ENCODE measurements at regions not wholly inside any gene's neighbourhood (a gene's known extent, or its start where the extent isn't known, plus 50 kb on each side); places are given as distances from the start of the nearest gene placed in this dataset.

DNA sequence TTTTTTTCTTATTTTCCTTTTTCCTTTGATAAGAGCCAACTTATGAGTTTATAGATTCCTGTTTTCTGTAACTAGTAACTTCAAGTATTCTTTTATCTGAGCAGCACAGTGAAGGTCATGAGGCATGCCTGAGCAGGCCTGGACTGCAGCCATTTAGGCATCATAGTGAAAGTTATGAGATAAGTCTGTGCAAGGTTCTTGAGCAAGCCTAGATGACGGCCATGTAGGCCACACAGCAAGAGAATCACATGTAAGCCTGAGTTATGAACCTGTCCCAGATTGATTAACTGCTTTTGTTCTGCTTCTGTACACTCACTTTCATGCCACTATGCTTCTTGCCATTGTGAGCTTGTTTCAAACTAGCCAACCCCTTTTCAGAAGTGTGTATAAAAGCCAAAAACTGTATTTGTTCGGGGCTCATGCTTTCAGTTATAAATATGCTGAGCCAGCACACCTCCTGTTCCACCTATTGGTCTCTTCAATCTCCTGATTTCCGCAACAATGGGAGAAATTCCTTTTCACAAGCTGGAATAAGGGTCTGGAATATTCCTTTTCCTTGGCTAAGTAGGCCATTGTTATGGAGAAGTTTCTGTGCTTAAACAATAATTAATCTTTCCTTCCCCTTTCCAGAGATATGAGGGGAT, 745.7 kb downstream of the FAM181B start:
- no peak overlapping the region for H2AFZ ChIP-seq (ENCODE audit: low read length)
- H2AK5ac ChIP-seq (ENCODE audit: insufficient read length, low read length) = no peak overlapping the region
- peaks cover 10 to 26% (median 19%) of the 10 kb centered on the region in 3 experiments for H3K36me3 Mint-ChIP-seq (ENCODE audit: insufficient read depth in 1 of 3, low read depth in 3 of 3)
- H3K9ac ChIP-seq (ENCODE audit: extremely low read depth, insufficient read length, low read length) = no peak overlapping the region
- H2BK20ac ChIP-seq (ENCODE audit: low read depth, low read length, poor library complexity, severe bottlenecking) = no peak overlapping the region
- H4K8ac ChIP-seq (replicated peaks; ENCODE audit: insufficient read length, low read depth, low read length) = no peak overlapping the region
- TF ChIP-seq, protein P1, sequence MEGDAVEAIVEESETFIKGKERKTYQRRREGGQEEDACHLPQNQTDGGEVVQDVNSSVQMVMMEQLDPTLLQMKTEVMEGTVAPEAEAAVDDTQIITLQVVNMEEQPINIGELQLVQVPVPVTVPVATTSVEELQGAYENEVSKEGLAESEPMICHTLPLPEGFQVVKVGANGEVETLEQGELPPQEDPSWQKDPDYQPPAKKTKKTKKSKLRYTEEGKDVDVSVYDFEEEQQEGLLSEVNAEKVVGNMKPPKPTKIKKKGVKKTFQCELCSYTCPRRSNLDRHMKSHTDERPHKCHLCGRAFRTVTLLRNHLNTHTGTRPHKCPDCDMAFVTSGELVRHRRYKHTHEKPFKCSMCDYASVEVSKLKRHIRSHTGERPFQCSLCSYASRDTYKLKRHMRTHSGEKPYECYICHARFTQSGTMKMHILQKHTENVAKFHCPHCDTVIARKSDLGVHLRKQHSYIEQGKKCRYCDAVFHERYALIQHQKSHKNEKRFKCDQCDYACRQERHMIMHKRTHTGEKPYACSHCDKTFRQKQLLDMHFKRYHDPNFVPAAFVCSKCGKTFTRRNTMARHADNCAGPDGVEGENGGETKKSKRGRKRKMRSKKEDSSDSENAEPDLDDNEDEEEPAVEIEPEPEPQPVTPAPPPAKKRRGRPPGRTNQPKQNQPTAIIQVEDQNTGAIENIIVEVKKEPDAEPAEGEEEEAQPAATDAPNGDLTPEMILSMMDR (conservative IDR thresholded peaks at IDR 0.05) = no peak
- no peak overlapping the region for H2BK5ac ChIP-seq (ENCODE audit: insufficient read length, low read length)
- no peak overlapping the region for H2BK15ac ChIP-seq (ENCODE audit: low read depth, low read length)
- H2BK120ac ChIP-seq (ENCODE audit: low read depth, low read length, poor library complexity, severe bottlenecking) = no peak overlapping the region
- H3K4ac ChIP-seq (ENCODE audit: low read depth, low read length) = no peak overlapping the region
- H3K79me1 ChIP-seq (ENCODE audit: insufficient read depth, low read depth, low read length, poor library complexity, severe bottlenecking) = no peaks in the 10 kb centered on the region
- no peaks in the 10 kb centered on the region for H3K23me2 ChIP-seq (ENCODE audit: insufficient read length, low read depth, low read length, poor library complexity, severe bottlenecking)
- peaks cover 20 to 37% of the 10 kb centered on the region in 2 experiments for H3K9me3 Mint-ChIP-seq
- no peak overlapping the region for H3T11ph ChIP-seq (ENCODE audit: low read length)
- H3K4me3 Mint-ChIP-seq = no peak overlapping the region
- H3K23ac ChIP-seq (ENCODE audit: insufficient read length, low read depth, low read length) = no peak overlapping the region
- H3K4me1 ChIP-seq (ENCODE audit: insufficient read depth, low read length) = 0 out of 2 replicates have a peak, but pooled peaks cover 2% of the 10 kb centered on the region
- no peaks in the 10 kb centered on the region for H4K20me1 ChIP-seq (ENCODE audit: control insufficient read depth, insufficient read depth, insufficient read length)
- no peak overlapping the region for H2BK12ac ChIP-seq (ENCODE audit: insufficient read length, low read depth, low read length)
- no peak overlapping the region for H4K5ac ChIP-seq (ENCODE audit: insufficient read length, low read depth, low read length)
- H3K56ac ChIP-seq (ENCODE audit: insufficient read length, low read depth, low read length) = no peak overlapping the region
- no peak overlapping the region for H4K91ac ChIP-seq (ENCODE audit: insufficient read length, low read depth, low read length)
- no peaks in the 10 kb centered on the region; the same call in 1 of the 2 replicates for H3K27me3 Mint-ChIP-seq (ENCODE audit: low read depth)
- H3K27me3 ChIP-seq (ENCODE audit: insufficient read depth, low read length) = no peaks in the 10 kb centered on the region
- DNase-seq = no peak
- H3K14ac ChIP-seq (ENCODE audit: insufficient read depth, low read length) = no peak overlapping the region
- H3K18ac ChIP-seq (ENCODE audit: insufficient read length, low read depth, low read length) = no peak overlapping the region
- peak overlapping the region in 1 of 3 experiments; percentile 87; a peak in 1 of 7 replicates for H3K27ac Mint-ChIP-seq
- H3K4me2 ChIP-seq (ENCODE audit: insufficient read depth, insufficient read length, low read length) = no peak overlapping the region
- WGBS (ENCODE audit: extremely low coverage, insufficient read length, low lambda C conversion rate) = no CpG with 5 or more reads among the region's 3 CpGs
- peaks cover 7% of the 10 kb centered on the region for H3K9me3 ChIP-seq (ENCODE audit: control insufficient read depth, low read depth, low read length)
- H3K4me1 Mint-ChIP-seq = peaks cover 5 to 8% of the 10 kb centered on the region in 2 experiments; a peak in 3 of 4 replicates
- H3K79me2 ChIP-seq (ENCODE audit: insufficient read depth, low read length) = no peaks in the 10 kb centered on the region
- H3K27ac ChIP-seq (ENCODE audit: insufficient read length, low read depth, low read length) = peak overlapping the region; percentile 32

All from H9 (cell line).